HuH-7.5 (cell line): ENCODE measurements at regions not wholly inside any gene's neighbourhood (a gene's known extent, or its start where the extent isn't known, plus 50 kb on each side); places are given as distances from the start of the nearest gene placed in this dataset.

Experiments
- DNase-seq: peaks from one replicate; pipeline ENCODE4 v3.0.0; 2011; ENCODE audit warnings: low spot score

DNA sequence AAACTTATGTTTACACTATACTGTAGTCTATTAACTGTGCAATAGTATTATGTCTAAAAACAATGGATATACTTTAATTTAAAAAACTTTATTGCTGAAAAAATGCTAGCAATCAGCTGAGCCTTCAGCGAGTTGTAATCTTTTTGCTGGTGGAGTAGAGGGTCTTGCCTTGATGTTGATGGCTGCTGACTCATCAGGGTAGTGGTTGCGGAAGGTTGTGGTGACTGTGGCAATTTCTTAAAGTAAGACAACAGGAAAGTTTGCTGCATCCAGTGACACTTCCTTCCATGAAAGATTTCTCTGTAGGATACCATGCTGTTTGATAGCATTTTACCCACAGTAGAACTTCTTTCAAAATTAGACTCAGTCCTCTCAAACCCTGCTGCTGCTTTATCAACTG lies 234.7 kb upstream of the CSF3R start:
- no peak for DNase-seq

DNA sequence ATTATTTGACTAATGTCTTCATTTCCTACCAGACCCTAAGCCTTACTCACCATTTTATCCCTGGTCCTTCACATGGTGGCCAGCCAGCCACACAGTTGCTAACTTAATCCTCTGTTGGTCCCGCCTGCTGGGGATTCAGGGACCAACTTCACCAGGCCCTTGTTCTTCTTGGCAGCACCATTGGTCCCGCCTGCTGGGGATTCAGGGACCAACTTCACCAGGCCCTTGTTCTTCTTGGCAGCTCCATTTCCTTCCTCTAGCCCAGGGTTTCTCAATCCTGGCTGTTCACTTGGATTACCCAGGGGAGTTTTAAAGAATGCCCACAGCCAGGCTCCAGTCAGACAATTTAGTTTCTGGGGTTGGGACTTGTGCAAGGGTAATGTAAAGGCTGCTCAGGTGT lies 233.1 kb upstream of the CSF3R start:
- DNase-seq: no peak

DNA sequence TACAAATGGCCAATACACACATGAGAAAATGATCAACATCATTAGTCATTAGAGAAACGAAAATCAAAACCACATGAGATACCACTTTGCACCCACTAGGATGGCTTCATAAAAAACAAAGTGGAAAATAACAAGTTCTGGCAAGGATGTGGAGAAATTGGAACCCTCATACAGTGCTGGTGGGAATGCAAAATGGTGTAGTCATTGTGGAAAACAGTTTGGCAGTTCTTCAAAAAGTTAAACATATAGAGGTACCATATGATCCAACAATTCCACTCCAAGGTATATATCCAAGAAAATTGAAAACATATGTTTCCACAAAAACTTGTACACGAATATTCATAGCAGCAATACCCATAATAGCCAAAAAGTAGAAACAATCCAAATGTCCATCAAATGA lies 231.6 kb upstream of the CSF3R start:
- DNase-seq: no peak

DNA sequence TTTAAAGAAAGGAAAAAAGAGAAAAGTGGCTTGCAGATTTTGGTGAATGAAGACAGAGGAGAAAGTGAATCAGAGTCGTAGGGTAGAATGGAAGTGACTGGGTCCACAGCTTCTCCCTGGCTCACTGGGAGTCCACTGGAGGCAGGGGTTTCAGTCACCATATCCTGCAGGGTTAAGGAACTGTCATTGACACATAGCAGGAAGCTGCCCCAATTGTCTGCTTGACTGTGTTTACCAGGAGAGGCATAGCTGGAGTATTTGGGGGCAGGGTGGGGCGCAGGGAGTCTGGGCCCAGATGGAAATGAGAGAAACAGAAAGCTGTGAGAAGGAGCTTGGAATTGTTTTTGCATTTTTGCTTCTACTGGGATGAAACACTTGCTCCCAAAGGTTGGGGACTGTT lies 228.8 kb upstream of the CSF3R start:
- DNase-seq: no peak

DNA sequence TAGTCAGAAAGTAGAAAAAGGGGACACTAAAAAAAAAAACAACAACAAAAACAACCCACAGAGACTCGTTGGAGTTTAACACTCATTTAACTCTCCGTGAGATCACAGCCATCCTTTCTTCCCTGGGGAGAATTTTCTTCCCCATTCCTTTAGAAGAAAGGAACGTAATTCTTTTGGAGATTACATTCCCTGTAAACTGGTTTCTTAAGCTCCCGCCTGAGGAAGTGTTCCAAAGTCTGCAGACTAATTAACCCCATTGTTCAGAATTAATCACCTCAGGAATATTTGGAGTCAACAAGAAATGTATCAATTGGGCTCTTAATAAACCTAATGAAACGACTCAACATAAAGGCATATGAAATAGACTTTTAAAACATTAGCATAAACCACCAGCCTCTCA lies 228.2 kb upstream of the CSF3R start:
- no peak for DNase-seq

DNA sequence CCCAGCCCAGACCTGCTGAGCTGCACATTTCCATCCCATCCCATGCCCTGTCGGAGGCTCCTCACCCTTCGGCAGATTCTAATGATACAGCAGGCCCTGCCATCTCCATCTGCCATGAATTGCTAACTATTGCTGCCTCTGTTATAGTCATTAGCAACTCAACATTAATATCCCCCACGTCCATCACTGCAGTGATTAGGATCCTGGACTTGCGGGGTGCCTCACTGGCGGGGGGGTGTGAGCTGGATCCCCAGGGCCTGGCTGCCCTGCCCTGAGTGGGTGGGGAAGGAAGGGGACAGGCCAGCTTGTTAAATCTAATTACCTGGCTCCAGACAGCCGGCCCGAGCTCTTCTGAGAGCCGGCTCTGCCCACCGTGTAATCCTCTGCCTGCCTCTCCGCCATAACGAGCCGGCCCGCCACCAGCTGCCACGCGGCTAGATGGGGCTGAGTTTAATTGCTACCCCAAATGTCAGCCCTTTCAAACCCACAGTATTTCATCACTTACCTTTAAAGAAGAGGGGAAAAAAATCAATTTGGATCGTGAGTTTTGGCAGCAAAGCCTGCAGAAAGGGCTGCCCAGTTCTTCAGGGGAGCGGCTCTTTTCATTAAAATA lies 227.3 kb upstream of the CSF3R start:
- DNase-seq: no peak

DNA sequence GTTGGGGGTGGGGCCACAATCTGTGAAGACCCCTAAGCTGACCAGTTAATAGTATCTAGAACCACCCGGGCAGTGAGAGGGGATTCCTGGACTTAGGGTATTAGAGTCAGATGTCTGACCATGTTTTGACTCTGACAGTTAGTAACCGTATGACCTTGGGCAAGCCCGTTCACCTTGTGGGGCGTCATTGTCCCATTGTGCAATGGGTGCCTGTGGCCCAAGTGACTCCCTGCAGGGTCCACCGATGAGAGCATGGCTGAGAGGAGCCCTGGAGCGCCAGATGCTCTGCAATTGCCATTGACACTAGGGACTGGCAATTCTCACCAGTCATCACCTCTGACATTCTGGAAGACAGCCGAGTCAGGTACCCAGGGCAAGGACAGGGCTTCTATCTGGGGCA lies 225.9 kb upstream of the CSF3R start:
- no peak for DNase-seq

DNA sequence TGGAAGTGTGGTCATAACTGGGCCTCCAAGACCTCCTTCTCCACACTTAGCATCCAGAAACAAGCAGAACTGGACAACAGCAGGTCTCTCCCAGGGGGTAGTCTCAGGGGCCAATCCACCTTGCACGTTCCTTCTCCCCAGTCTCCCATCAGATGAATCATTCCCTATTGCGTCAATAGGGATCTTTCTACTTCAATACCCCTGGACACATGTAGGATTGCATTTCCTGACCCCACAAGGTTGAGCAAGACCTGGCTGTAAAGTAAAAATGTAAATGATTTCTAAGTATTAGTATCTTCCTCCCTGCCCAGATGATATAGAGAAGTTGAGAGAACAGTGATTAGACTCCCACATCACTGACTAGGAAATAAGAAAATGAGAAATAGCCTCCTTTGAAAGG lies 224.5 kb upstream of the CSF3R start:
- no peak for DNase-seq

DNA sequence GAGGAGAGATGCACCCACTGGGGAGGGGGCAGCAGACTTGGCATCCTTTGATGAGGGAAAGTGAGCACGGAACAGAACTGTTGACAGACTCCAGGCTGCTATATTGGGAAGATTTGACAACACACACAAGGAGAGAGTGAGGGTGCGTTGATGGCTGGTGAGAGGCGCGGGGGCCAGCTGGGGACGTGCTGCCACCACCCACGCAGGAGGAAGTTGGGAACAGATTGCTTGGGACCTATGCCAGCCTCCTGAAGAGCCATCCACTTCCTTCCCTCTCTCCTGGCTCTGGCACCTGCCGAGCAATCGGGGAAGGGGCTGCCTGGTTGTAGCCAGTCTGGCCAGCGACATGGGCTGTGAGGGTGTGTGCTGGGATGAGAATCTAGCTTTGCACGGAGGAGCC lies 223.7 kb upstream of the CSF3R start:
- DNase-seq: no peak

DNA sequence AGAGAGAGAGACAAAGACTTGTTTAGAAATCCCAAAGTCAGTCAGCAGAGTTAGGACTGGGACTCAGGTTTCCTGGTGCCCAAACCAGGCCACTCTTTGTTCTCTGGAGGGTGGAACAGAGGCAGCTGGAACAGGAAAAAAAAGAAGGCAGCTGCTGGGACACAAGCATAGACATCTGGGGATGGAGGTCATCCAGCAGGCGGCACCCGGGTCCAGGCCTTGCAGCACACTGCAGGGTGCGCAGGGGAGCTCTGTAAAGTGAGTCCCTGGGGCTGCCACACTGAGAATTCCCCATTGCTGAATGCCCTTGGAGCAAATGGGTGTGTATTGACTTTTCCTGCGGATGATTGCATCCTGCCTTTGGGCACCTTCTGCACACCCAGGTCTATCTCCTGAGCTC lies 222.9 kb upstream of the CSF3R start:
- DNase-seq: peak; percentile 28

DNA sequence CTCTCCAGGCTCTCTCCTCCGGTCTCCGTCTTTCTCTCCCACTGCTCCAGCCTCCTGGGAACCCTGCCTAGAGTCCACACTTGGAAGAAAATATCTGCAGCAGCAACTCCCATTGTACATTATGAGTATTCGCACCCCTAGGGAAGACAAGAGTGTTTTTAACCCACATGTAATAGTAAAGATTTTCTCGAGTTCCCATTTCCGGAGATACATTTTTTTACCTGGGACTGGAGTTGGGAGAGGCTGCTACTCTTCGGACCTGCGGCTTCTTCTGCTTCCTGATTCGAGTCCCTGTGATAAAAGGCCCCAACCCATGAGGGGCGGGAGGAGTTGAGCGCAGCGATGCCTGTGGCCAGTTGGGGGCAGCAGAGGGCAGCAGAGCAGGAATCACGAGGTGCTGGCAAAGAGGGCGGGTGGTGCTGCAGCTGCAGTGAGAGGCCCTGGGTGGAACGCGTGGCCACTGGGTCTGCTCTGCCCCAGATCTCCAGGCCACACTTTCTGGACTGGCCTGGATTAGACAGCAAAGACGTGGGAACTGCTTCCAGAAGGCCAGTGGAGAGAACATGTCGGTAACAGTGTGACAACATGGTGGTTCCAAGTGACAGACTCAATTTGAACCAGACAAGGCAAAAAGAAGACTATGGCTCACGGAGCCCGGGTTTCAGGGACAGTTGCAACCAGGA lies 221.0 kb upstream of the CSF3R start:
- peak; percentile 83 for DNase-seq

DNA sequence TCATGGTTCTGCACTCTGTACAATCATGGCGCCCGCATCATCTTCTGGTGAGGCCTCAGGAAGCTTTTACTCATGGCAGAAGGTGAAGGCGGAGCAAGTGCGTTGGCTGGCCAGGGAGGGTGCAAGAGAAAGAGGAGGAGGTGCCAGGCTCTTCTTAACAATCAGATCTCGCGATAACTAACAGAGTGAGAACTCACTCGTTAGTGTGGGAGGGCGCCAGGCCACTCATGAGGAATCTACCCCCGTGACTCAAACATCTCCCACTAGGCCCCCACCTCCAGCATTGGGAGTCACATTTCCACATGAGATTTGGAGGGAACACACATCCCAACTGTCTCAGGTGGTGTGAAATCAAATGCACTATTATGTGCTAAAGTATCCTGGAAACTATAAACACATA lies 220.2 kb upstream of the CSF3R start:
- no peak for DNase-seq

DNA sequence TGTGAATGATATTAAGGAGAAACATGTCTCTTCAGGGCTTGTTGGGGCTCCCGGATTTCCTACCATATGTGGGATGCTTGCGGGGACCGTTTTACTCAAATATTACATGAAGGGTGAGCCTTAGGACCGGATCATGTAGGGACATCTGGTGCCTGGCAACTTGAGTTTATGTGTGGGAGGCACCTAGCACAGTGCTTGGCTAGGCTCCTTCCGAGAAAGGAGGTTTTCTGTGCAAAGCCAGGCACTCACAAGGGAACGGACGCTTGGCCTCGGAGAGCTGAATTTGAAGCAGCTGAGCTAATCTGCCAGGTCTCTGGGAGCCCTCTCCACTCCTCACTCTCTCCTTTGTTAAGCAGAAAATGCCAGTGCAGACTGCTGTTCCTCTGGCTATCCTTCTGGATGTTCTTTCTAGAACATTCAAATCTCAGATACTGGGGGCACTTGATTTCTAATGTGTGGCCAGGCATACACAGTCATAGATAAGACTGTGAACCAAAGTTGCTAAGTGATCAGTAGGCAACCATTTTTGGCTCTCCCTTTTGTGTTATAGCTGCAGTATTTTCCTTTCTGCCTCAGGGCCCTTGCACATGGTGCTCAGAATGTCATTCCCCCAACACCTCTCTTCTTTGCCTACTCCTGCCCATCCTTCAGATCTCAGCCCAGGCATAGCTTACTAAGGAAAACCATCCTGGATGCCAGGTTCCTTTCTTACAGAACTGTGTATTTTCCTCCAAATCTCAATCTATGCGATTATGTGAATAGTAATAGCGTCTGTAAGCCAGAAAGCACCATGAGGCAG lies 216.6 kb upstream of the CSF3R start:
- DNase-seq: no peak

DNA sequence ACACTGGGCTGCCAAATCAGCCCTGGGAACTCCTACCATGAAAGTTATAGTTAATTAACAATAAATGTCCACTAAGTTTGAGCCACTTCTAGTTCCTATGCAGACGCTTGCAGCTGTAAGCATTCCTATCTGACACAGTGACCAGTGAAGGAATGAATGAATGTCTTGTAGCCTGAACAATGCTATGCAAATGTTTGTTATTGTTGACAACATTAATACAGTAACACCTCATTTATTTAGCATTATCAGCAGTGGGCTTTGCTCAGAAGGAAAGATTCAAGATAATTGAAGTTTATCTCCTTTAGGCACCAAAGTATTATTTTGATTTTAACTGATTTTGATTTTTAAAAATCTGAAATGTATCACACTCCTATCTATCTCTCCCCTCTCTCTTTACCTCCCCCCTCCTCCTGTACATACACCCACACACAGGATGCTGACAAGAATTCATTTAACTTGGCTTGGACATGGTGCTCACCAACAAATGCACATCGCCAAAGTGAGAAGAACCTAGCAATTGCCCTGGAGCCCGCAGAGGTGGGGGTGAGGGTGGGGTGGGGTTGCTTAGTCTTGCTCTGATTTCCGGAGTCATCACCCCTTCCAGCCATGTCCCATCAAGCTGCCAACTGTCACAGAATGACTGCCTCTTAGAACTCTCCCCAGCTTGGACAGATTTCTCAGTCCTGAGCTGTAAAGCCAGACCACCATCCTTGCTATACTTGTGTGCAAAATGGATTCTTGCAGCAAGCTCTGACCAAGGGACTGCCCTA lies 215.3 kb upstream of the CSF3R start:
- DNase-seq: no peak

DNA sequence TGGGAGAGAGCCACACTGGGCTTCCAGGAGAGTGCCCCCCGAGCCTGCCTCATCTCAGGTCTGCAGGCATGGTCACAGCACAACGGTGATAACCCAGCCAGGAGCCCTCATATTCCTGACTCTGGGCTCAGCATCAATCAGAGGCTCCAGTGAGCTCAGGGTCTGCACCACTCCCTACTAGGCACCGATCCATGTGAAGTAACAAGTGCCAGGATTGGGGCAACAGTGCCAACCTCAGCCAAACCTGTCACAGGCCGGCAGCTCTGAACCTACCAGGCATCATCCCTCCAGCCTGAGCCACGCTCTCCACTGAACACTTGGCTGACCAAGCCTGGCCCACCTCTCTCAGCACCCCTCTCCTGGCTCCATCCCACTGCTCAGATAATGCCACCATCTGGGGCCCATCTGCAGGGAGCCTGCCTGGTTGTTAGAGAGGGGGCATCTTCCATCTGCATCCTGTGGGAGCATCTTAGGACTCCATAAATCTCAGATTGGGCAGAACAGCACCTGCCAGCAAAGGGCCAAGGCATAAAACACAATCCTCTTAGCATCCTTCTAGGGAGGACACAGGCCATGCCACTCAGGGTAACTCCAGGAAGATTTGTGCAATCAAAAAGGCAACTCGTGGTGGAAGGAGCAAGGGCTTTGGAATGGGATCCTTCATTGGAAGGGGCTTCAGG lies 213.7 kb upstream of the CSF3R start:
- no peak for DNase-seq

DNA sequence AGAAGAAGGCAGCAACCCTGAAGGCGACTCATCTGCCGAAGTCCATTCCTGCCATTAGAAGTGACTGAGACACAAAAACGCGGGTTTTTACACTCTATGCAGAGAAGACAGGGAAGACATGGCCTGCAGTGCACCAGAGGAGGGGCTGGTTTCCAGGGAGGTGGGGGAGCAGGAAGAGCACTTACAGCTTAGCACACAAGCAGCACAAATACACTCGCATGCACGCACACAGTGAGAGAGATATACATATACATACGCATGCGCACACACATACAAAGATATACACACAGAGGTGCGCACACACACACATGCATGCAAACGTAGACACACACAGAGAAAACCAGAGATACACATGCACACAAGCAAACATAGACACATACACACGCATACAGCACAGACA lies 210.9 kb upstream of the CSF3R start:
- DNase-seq: no peak

DNA sequence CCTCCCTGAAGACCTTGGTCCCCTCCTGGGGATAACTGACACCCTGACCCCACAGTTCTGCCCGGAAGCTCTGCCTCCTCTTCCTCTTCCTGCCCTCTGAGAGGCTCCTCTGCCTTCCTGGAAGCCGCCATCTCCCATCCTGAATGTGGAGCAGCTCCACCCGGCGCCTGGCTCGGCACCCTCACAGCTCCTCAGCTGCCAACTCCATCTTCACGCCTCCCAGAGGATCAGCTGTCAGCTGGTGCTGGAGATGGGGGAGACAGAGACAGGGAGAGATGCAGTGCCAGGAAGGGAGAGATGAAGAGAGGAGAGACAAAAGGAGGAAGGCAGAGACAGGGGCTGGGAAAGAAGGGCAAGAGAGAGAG lies 210.4 kb upstream of the CSF3R start:
- DNase-seq: no peak

DNA sequence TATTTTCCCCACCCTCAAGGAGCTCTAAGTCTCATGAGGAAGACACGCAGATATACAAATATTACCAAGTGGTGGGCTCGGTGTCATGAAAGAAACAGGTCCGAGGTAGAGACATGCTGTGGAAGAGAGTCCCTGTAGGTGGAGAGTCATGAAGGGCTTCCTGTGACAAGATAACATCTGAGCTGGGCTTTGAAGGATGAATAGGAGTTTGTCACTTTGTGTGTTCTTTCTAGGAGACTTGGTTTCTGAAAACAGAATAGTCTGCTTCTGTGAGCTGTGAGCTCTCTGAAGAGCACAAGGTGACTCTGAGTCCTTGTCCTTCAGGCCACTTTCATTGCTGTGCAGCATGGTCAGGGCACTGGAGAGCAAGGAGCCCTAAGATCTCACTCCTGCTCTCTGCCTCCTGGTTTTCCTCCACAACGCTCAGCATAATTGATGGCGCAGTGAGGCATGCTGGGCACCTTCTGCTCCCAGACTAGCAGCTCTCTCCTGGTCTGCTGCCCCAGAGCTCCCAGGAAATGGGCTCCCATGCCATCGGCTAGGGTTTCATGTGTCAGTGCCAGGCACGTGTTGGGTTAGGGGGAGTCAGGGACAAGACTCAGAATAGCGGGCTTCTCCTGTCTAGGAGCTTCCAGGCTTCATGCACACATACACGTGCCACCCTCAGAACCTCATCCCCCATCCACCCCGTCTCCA lies 209.9 kb upstream of the CSF3R start:
- DNase-seq: no peak

DNA sequence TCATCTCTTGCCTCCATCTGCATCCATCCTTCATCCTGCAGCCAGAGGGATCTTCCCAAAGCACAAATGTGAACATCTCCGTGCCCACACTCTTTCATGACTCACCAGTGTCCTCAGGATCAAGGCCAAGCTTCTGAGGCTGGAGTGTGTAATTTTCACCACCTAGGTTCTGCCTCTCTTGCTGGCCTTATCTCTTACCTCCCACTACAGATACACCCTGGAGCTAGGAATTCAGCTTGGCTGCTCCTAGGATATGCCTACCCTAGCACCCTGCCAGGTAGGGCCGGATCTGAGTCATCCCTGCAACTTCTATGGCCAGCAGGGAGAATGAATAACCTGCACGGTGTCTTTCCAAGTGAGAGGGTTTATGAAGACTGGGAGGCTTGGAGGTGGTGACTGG lies 208.7 kb upstream of the CSF3R start:
- no peak for DNase-seq

DNA sequence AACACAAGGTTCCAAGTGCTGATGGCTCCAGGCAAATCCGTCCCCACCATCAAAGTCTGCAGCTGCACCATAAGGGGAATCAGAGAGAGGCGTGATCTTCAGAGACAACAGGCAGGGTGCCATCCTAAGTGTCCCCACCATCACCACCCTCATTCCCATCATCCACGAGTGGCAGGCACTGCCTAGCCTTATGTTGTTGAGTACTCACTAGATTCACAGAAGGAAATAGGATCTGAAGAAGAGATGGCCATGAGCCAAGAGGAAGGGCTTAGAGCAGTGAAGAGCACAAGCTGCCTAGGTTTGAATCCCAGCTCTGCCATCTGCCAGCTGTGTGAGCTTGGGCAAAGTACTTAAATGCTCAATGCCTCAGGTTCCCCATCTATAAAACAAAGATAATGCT lies 207.3 kb upstream of the CSF3R start:
- DNase-seq: no peak

DNA sequence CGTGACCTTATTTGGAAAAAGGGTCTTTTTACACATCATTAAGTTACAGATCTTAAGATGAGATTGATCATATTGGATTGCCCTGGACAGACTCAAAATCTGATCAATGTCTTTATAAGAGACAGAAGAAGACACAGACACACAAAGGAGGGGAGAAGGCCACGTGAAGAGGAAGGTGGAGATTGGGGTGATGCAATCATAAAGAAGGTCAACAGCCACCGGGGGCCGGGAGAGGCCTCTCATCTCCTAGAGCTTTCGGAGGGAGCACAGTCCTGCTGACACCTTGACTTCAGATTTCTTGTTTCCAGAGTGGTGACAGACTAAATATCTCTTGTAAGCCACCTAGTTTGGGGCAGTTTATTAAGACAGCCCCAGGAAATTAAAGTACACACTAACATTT lies 204.6 kb upstream of the CSF3R start:
- DNase-seq: no peak
